H9 (cell line): ENCODE measurements at regions not wholly inside any gene's neighbourhood (a gene's known extent, or its start where the extent isn't known, plus 50 kb on each side); places are given as distances from the start of the nearest gene placed in this dataset.

ENCODE experiments used
- DNase-seq: peaks from one replicate; pipeline ENCODE4 v3.0.0-alpha.2; 2017
- H2AFZ ChIP-seq: one replicate; pipeline ENCODE4 v1.6.1; 2013; ENCODE audit warnings: mild to moderate bottlenecking, low read length, control low read depth, moderate library complexity
- H2AK5ac ChIP-seq: 2 replicates; pipeline ENCODE4 v1.6.1; 2013; ENCODE audit warnings: low read length, control low read depth, mixed read lengths; ENCODE audit not compliant: insufficient read length
- H2BK120ac ChIP-seq: one replicate; pipeline ENCODE4 v1.6.1; 2013; ENCODE audit warnings: low read depth, mild to moderate bottlenecking, low read length, control low read depth, inconsistent platforms; ENCODE audit not compliant: poor library complexity, severe bottlenecking
- H2BK12ac ChIP-seq: 2 replicates; pipeline ENCODE4 v1.6.1; 2013; ENCODE audit warnings: low read length, control low read depth, mixed read lengths, low read depth; ENCODE audit not compliant: insufficient read length
- H2BK15ac ChIP-seq: 2 replicates; pipeline ENCODE4 v1.6.1; 2013; ENCODE audit warnings: low read depth, low read length, control low read depth
- H2BK20ac ChIP-seq: one replicate; pipeline ENCODE4 v1.6.1; 2013; ENCODE audit warnings: low read depth, mild to moderate bottlenecking, low read length, control low read depth, inconsistent platforms; ENCODE audit not compliant: poor library complexity, severe bottlenecking
- H2BK5ac ChIP-seq: 2 replicates; pipeline ENCODE4 v1.6.1; 2013; ENCODE audit warnings: low read length, control low read depth, mixed read lengths; ENCODE audit not compliant: insufficient read length
- H3K14ac ChIP-seq: 2 replicates; pipeline ENCODE4 v1.6.1; 2013; ENCODE audit warnings: low read length, control low read depth; ENCODE audit not compliant: insufficient read depth
- H3K18ac ChIP-seq: 2 replicates; pipeline ENCODE4 v1.6.1; 2013; ENCODE audit warnings: low read depth, mild to moderate bottlenecking, mixed read lengths, low read length, control low read depth; ENCODE audit not compliant: insufficient read length
- H3K23ac ChIP-seq: 2 replicates; pipeline ENCODE4 v1.6.1; 2013; ENCODE audit warnings: low read length, control low read depth, mixed read lengths, low read depth; ENCODE audit not compliant: insufficient read length
- H3K23me2 ChIP-seq: 2 replicates; pipeline ENCODE4 v1.6.1; 2013; ENCODE audit warnings: low read depth, mild to moderate bottlenecking, mixed read lengths, low read length, control low read depth; ENCODE audit not compliant: insufficient read length, poor library complexity, severe bottlenecking
- H3K27ac ChIP-seq: 2 replicates; pipeline ENCODE4 v1.5.1; 2013; ENCODE audit warnings: low read length, control low read depth, mixed read lengths, low read depth; ENCODE audit not compliant: insufficient read length
- H3K27me3 ChIP-seq: 2 replicates; pipeline ENCODE4 v1.6.1; 2013; ENCODE audit warnings: low read length, control low read depth, inconsistent platforms; ENCODE audit not compliant: insufficient read depth
- H3K4ac ChIP-seq: 2 replicates; pipeline ENCODE4 v1.6.1; 2013; ENCODE audit warnings: low read depth, mild to moderate bottlenecking, control low read depth, inconsistent platforms, low read length, moderate library complexity
- H3K4me1 ChIP-seq: 2 replicates; pipeline ENCODE4 v1.6.1; 2013; ENCODE audit warnings: low read length, control low read depth, inconsistent platforms; ENCODE audit not compliant: insufficient read depth
- H3K4me2 ChIP-seq: 2 replicates; pipeline ENCODE4 v1.6.1; 2013; ENCODE audit warnings: low read length, control low read depth, mixed read lengths; ENCODE audit not compliant: insufficient read length, insufficient read depth
- H3K56ac ChIP-seq: 2 replicates; pipeline ENCODE4 v1.6.1; 2013; ENCODE audit warnings: low read depth, mild to moderate bottlenecking, mixed read lengths, low read length, control low read depth; ENCODE audit not compliant: insufficient read length
- H3K79me1 ChIP-seq: 2 replicates; pipeline ENCODE4 v1.6.1; 2013; ENCODE audit warnings: low read depth, mild to moderate bottlenecking, moderate library complexity, low read length, control low read depth, inconsistent platforms; ENCODE audit not compliant: insufficient read depth, poor library complexity, severe bottlenecking
- H3K79me2 ChIP-seq: 2 replicates; pipeline ENCODE4 v1.6.1; 2013; ENCODE audit warnings: low read length, control low read depth, inconsistent platforms; ENCODE audit not compliant: insufficient read depth
- H3K9ac ChIP-seq: 2 replicates; pipeline ENCODE4 v1.6.1; 2013; ENCODE audit warnings: low read length, control low read depth, mixed read lengths; ENCODE audit not compliant: insufficient read length; ENCODE audit errors: extremely low read depth
- H3K9me3 ChIP-seq: one replicate; pipeline ENCODE4 v1.6.1; 2013; ENCODE audit warnings: low read depth, low read length, inconsistent platforms; ENCODE audit not compliant: control insufficient read depth
- H3T11ph ChIP-seq: one replicate; pipeline ENCODE4 v1.6.1; 2013; ENCODE audit warnings: mild to moderate bottlenecking, low read length, control low read depth, inconsistent platforms
- H4K20me1 ChIP-seq: one replicate; pipeline ENCODE4 v1.6.1; 2013; ENCODE audit not compliant: control insufficient read depth, insufficient read length, insufficient read depth
- H4K5ac ChIP-seq: 2 replicates; pipeline ENCODE4 v1.6.1; 2013; ENCODE audit warnings: low read depth, mild to moderate bottlenecking, mixed read lengths, low read length, control low read depth; ENCODE audit not compliant: insufficient read length
- H4K8ac ChIP-seq: replicated peaks from 2 replicates; pipeline ENCODE4 v1.6.1; 2013; ENCODE audit warnings: low read length, control low read depth, mixed read lengths, low read depth; ENCODE audit not compliant: insufficient read length
- H4K91ac ChIP-seq: 2 replicates; pipeline ENCODE4 v1.6.1; 2013; ENCODE audit warnings: low read depth, mild to moderate bottlenecking, moderate library complexity, mixed read lengths, low read length, control low read depth; ENCODE audit not compliant: insufficient read length
- H3K27ac Mint-ChIP-seq, 3 experiments: 2 replicates in 2 of 3; 3 replicates in 1 of 3; pipeline ENCODE4 v1.8.0; 2020 to 2021; ENCODE audit warnings: mixed read lengths in 3 of 3, mild to moderate bottlenecking in 1 of 3, moderate library complexity in 1 of 3
- H3K27me3 Mint-ChIP-seq: 2 replicates; pipeline ENCODE4 v1.8.0; 2021; ENCODE audit warnings: low read depth, mild to moderate bottlenecking, moderate library complexity, mixed read lengths
- H3K36me3 Mint-ChIP-seq, 3 experiments: 2 replicates in 2 of 3; 3 replicates in 1 of 3; pipeline ENCODE4 v1.8.0; 2020 to 2021; ENCODE audit warnings: low read depth in 3 of 3, mixed read lengths in 3 of 3; ENCODE audit not compliant: insufficient read depth in 1 of 3
- H3K4me1 Mint-ChIP-seq, 2 experiments: 2 replicates each; pipeline ENCODE4 v1.8.0; 2020; ENCODE audit warnings: mixed read lengths in 2 of 2
- H3K4me3 Mint-ChIP-seq, 2 experiments: 2 replicates in 1 of 2; 3 replicates in 1 of 2; pipeline ENCODE4 v1.8.0; 2020 to 2021; ENCODE audit warnings: mild to moderate bottlenecking in 2 of 2, mixed read lengths in 2 of 2, moderate library complexity in 1 of 2
- H3K9me3 Mint-ChIP-seq, 2 experiments: 2 replicates in 1 of 2; 3 replicates in 1 of 2; pipeline ENCODE4 v1.8.0; 2020; ENCODE audit warnings: mild to moderate bottlenecking in 2 of 2, mixed read lengths in 2 of 2, moderate library complexity in 1 of 2
- CTCF ChIP-seq: fragments of 200-600 bp; sonication (generic); conservative IDR thresholded peaks from 3 replicates; pipeline ENCODE4 v1.8.0; 2021; ENCODE audit warnings: antibody characterized with exemption, mild to moderate bottlenecking
- WGBS: extraction: QIAGEN DNeasy Blood & Tissue Kit; methylation state at CpG from one replicate; pipeline ENCODE4 v1.1.7; 2013; ENCODE audit warnings: missing lambda C conversion rate, low lambda C conversion rate, mixed read lengths; ENCODE audit not compliant: insufficient read length; ENCODE audit errors: extremely low coverage; 5-methylcytosine and 5-hydroxymethylcytosine counted together

GRCh38 chr6:165891320-165891719 is 228.3 kb upstream of the PDE10A start:
- H3K27ac ChIP-seq: no peak overlapping the region
- H3K27me3 ChIP-seq: no peaks in the 10 kb centered on the region; the same call in 1 of the 2 replicates
- Mint-ChIP-seq H3K27me3 (peaks cover 46% of the 10 kb centered on the region), H3K27ac (no peak overlapping the region), H3K4me1 (peaks cover 0 to 7% of the 10 kb centered on the region in 2 experiments; a peak in 1 of 4 replicates), H3K36me3 (peaks cover 4 to 17% (median 8%) of the 10 kb centered on the region in 3 experiments; a peak in 6 of 7 replicates), H3K9me3 (peaks cover 13 to 15% of the 10 kb centered on the region in 2 experiments), H3K4me3 (no peak overlapping the region)
- H4K8ac ChIP-seq: no peak overlapping the region
- H3K23ac ChIP-seq: no peak overlapping the region
- no peak for DNase-seq
- H4K91ac ChIP-seq: no peak overlapping the region
- H3K79me2 ChIP-seq: no peaks in the 10 kb centered on the region
- no peak overlapping the region for H3K9ac ChIP-seq
- no peak overlapping the region for H3K18ac ChIP-seq
- H2BK12ac ChIP-seq: no peak overlapping the region
- peaks cover 6% of the 10 kb centered on the region for H3K9me3 ChIP-seq
- no peak overlapping the region for H2AK5ac ChIP-seq
- no peak overlapping the region for H2BK120ac ChIP-seq
- H3K23me2 ChIP-seq: no peaks in the 10 kb centered on the region
- H2BK15ac ChIP-seq: no peak overlapping the region
- no peaks in the 10 kb centered on the region for H4K20me1 ChIP-seq
- H3K79me1 ChIP-seq: no peaks in the 10 kb centered on the region
- WGBS: no CpG with 5 or more reads among the region's 5 CpGs
- no peak overlapping the region for H3T11ph ChIP-seq
- H2BK20ac ChIP-seq: no peak overlapping the region
- no peaks in the 10 kb centered on the region for H3K4me1 ChIP-seq
- H3K4ac ChIP-seq: no peak overlapping the region
- TF ChIP-seq CTCF: peak; percentile 34; the same call in 1 of the 3 replicates
- no peak overlapping the region for H3K4me2 ChIP-seq
- no peak overlapping the region for H2BK5ac ChIP-seq
- H3K14ac ChIP-seq: no peak overlapping the region
- no peak overlapping the region for H2AFZ ChIP-seq
- H3K56ac ChIP-seq: no peak overlapping the region
- no peak overlapping the region for H4K5ac ChIP-seq
